ENCODE measurements at regions not wholly inside any gene's neighbourhood (a gene's known extent, or its start where the extent isn't known, plus 50 kb on each side); places are given as distances from the start of the nearest gene placed in this dataset.

GRCh38 chrX:144253356-144253755, 369.5 kb downstream of the UBE2NL start:
- no peaks in the 10 kb centered on the region for H3K4me1 Mint-ChIP-seq (ENCODE audit: low read depth)
- no peak overlapping the region for H3K4me3 Mint-ChIP-seq
- ATAC-seq, result no peak
- no peaks in the 10 kb centered on the region for H3K36me3 Mint-ChIP-seq (ENCODE audit: insufficient read depth)
- no peaks in the 10 kb centered on the region for H3K9me3 Mint-ChIP-seq
- DNase-seq, result no peak
- H3K27me3 Mint-ChIP-seq (ENCODE audit: low read depth), result no peaks in the 10 kb centered on the region

GRCh38 chrX:144259054-144259453, 375.2 kb downstream of the UBE2NL start:
- no peaks in the 10 kb centered on the region for H3K4me1 Mint-ChIP-seq (ENCODE audit: low read depth)
- H3K9me3 Mint-ChIP-seq, result no peaks in the 10 kb centered on the region
- no peak for ATAC-seq
- no peaks in the 10 kb centered on the region for H3K27me3 Mint-ChIP-seq (ENCODE audit: low read depth)
- H3K4me3 Mint-ChIP-seq, result no peak overlapping the region
- no peaks in the 10 kb centered on the region for H3K36me3 Mint-ChIP-seq (ENCODE audit: insufficient read depth)
- no peak for DNase-seq

GRCh38 chrX:144265641-144266040, 381.8 kb downstream of the UBE2NL start:
- ATAC-seq (no peak), DNase-seq (no peak)
- H3K4me3 Mint-ChIP-seq, result no peak overlapping the region
- no peaks in the 10 kb centered on the region for H3K9me3 Mint-ChIP-seq
- H3K27me3 Mint-ChIP-seq (ENCODE audit: low read depth), result no peaks in the 10 kb centered on the region
- H3K36me3 Mint-ChIP-seq (ENCODE audit: insufficient read depth), result no peaks in the 10 kb centered on the region
- no peaks in the 10 kb centered on the region for H3K4me1 Mint-ChIP-seq (ENCODE audit: low read depth)

DNA sequence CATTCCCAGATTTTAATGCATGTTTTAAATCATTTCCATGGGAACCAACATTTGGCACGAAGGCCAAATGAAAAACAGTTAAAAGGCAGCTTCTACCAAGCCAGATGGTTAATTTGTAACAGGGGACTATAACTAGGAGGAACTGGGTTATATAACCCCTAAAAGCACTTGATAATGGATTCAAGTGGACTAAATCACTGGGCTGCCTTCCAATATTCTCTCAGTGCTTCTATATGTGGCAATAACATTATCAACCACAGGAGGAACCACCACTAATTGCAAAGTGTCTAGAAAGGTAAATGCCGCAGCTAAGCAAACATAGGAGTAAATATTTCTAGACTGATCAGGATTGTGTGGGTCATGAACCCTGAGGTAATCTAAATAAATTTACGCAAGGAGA, 391.5 kb downstream of the UBE2NL start:
- no peak for ATAC-seq
- no peaks in the 10 kb centered on the region for H3K27me3 Mint-ChIP-seq (ENCODE audit: low read depth)
- no peak overlapping the region for H3K4me3 Mint-ChIP-seq
- no peak for DNase-seq
- H3K9me3 Mint-ChIP-seq, result peaks cover 12% of the 10 kb centered on the region
- H3K36me3 Mint-ChIP-seq (ENCODE audit: insufficient read depth), result no peaks in the 10 kb centered on the region
- H3K4me1 Mint-ChIP-seq (ENCODE audit: low read depth), result no peaks in the 10 kb centered on the region

- Mint-ChIP-seq H3K9me3 (peaks cover 12% of the 10 kb centered on the region), H3K36me3 (ENCODE audit: insufficient read depth) (no peaks in the 10 kb centered on the region), H3K4me3 (no peak overlapping the region), H3K4me1 (ENCODE audit: low read depth) (no peaks in the 10 kb centered on the region), H3K27me3 (ENCODE audit: low read depth) (no peaks in the 10 kb centered on the region)
- ATAC-seq, result no peak
- no peak for DNase-seq
Observed at GRCh38 chrX:144275843-144276242, 392.0 kb downstream of the UBE2NL start.

- ATAC-seq (no peak), DNase-seq (no peak)
- Mint-ChIP-seq H3K36me3 (ENCODE audit: insufficient read depth) (no peaks in the 10 kb centered on the region), H3K4me3 (no peak overlapping the region), H3K27me3 (ENCODE audit: low read depth) (no peaks in the 10 kb centered on the region), H3K4me1 (ENCODE audit: low read depth) (no peaks in the 10 kb centered on the region), H3K9me3 (peaks cover 17% of the 10 kb centered on the region)
Observed at GRCh38 chrX:144293229-144293628, 409.4 kb downstream of the UBE2NL start.

DNA sequence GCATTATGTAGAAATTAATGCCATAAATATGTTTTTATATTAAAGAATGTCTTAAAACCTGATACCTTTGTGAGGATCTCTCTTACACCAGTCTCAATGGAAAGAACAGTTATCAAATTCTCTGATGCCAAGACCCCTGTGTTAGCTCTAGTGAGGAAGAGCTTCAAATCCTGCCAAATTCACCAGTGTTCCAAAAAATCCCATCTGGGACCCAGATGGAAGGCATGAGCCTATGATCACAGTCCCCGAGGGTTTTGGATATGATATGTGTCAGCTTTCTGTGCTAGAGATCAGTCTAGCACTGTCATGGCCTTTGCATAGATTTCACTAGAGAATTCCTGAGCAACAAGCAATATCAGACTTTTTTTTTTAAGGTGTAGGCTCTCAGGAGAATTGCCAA, 412.1 kb downstream of the UBE2NL start:
- no peaks in the 10 kb centered on the region for H3K4me1 Mint-ChIP-seq (ENCODE audit: low read depth)
- ATAC-seq (no peak), DNase-seq (no peak)
- peaks cover 6% of the 10 kb centered on the region for H3K9me3 Mint-ChIP-seq
- no peaks in the 10 kb centered on the region for H3K36me3 Mint-ChIP-seq (ENCODE audit: insufficient read depth)
- no peak overlapping the region for H3K4me3 Mint-ChIP-seq
- H3K27me3 Mint-ChIP-seq (ENCODE audit: low read depth), result no peaks in the 10 kb centered on the region

DNA sequence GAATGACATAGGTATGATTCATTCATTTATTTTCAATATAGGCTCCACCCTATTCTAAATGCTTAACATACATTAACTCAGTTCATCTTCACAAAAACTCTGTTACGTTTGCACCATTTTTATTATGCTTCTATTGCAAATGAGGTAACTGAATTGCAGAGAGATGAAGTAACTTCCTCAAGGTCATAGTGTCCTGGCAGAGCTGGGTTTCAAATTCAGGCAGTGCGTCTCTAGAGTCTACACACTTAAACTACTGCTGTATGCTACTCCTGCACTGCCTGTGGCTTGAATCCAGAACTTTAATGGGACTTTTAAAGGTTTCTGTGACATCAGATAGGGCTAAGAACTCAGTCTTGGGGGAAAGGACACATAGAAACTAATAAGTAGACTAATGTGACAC, 413.4 kb downstream of the UBE2NL start:
- DNase-seq (no peak), ATAC-seq (no peak)
- Mint-ChIP-seq H3K36me3 (ENCODE audit: insufficient read depth) (no peaks in the 10 kb centered on the region), H3K9me3 (peaks cover 6% of the 10 kb centered on the region), H3K4me3 (no peak overlapping the region), H3K27me3 (ENCODE audit: low read depth) (no peaks in the 10 kb centered on the region), H3K4me1 (ENCODE audit: low read depth) (no peaks in the 10 kb centered on the region)

GRCh38 chrX:144327495-144327894, 443.6 kb downstream of the UBE2NL start:
- H3K4me1 Mint-ChIP-seq (ENCODE audit: low read depth), result no peaks in the 10 kb centered on the region
- no peak overlapping the region for H3K4me3 Mint-ChIP-seq
- no peaks in the 10 kb centered on the region for H3K36me3 Mint-ChIP-seq (ENCODE audit: insufficient read depth)
- H3K27me3 Mint-ChIP-seq (ENCODE audit: low read depth), result no peaks in the 10 kb centered on the region
- no peak for ATAC-seq
- DNase-seq, result no peak
- no peaks in the 10 kb centered on the region for H3K9me3 Mint-ChIP-seq

DNA sequence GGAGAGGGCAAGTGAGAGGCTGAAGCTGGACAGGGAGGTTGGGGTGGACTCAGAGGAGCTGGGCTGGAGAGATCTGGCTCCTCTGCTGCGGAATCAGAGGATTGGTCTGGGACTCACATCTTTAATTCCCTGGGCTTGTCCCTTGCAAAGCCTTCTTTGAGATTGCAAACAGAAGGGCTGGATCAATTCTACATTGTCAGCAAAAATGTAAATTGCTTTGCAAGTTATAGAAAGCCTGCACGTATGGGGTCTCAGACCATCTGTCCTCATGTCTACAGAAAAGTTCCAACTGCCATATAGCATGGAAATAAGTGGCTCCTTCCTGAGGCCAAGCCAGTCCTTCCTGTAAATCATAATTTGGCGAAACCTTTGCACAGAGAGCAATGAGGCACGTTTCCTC, 449.6 kb downstream of the UBE2NL start:
- no peak for ATAC-seq
- Mint-ChIP-seq H3K27me3 (ENCODE audit: low read depth) (no peaks in the 10 kb centered on the region), H3K9me3 (no peaks in the 10 kb centered on the region), H3K4me3 (no peak overlapping the region), H3K4me1 (ENCODE audit: low read depth) (no peaks in the 10 kb centered on the region), H3K36me3 (ENCODE audit: insufficient read depth) (no peaks in the 10 kb centered on the region)
- no peak for DNase-seq

DNA sequence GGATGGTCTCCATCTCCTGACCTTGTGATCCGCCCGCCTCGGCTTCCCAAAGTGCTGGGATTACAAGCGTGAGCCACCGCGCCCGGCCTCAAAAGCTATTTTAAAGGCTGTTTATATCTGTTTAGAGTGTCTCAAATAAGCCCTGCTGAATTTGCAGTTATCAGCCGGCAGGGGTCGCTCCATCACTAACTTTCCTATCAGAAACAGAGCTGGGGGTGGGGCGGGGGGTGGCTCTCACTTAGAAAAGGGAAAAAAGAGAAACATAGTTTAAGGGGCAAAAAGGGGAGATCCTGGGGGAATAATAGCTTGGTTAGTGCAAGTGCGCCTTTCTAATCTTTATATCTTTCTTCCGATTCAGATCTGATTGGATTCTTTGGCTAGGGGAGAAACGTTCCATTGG, 450.7 kb downstream of the UBE2NL start:
- no peaks in the 10 kb centered on the region for H3K9me3 Mint-ChIP-seq
- H3K4me1 Mint-ChIP-seq (ENCODE audit: low read depth), result no peaks in the 10 kb centered on the region
- H3K27me3 Mint-ChIP-seq (ENCODE audit: low read depth), result no peaks in the 10 kb centered on the region
- DNase-seq (no peak), ATAC-seq (no peak)
- H3K4me3 Mint-ChIP-seq, result no peak overlapping the region
- no peaks in the 10 kb centered on the region for H3K36me3 Mint-ChIP-seq (ENCODE audit: insufficient read depth)

DNA sequence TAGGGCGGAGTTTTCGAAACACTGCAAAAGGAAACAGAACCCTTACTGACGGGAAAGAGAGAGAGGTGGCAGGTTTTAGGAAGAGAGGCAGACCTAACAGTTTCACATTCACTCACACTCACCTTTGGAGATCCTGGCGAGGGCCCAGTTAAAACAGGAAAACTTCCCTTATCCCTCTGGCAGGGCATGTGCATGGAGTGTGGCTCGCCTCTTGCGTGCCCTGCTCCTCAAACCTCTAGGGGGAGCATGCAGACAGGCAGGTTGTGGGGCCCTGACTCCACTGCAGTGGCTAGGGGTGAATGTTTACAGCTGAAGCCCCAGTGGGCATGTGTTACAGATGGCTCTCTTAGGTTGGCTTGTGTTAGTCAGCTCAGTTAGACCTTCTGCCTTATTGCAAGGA, 451.5 kb downstream of the UBE2NL start:
- Mint-ChIP-seq H3K4me1 (ENCODE audit: low read depth) (no peaks in the 10 kb centered on the region), H3K9me3 (no peaks in the 10 kb centered on the region), H3K36me3 (ENCODE audit: insufficient read depth) (no peaks in the 10 kb centered on the region), H3K27me3 (ENCODE audit: low read depth) (no peaks in the 10 kb centered on the region), H3K4me3 (no peak overlapping the region)
- no peak for DNase-seq
- no peak for ATAC-seq

DNA sequence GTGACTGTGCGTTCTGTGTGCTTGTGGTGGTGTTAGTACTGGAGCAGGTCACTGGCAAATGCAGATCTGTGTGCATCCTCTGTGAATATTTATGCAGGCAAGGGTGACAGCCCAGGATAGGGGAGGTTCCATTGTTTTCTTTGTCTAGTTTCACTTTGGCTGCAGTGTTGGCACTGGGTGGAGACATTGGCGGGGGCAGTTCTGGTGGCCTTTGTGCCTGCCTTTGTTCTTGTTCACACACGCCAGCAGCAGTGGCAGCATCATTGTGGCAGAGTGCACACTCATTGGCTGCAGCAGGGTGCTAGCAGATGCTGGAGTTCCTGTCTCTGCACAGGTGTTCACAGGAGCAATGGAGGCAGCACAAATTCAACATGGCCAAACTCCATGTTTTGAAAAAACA, 495.3 kb downstream of the UBE2NL start:
- DNase-seq (no peak), ATAC-seq (no peak)
- peaks cover 13% of the 10 kb centered on the region for H3K9me3 Mint-ChIP-seq
- no peaks in the 10 kb centered on the region for H3K4me1 Mint-ChIP-seq (ENCODE audit: low read depth)
- H3K36me3 Mint-ChIP-seq (ENCODE audit: insufficient read depth), result no peaks in the 10 kb centered on the region
- no peaks in the 10 kb centered on the region for H3K27me3 Mint-ChIP-seq (ENCODE audit: low read depth)
- no peak overlapping the region for H3K4me3 Mint-ChIP-seq

DNA sequence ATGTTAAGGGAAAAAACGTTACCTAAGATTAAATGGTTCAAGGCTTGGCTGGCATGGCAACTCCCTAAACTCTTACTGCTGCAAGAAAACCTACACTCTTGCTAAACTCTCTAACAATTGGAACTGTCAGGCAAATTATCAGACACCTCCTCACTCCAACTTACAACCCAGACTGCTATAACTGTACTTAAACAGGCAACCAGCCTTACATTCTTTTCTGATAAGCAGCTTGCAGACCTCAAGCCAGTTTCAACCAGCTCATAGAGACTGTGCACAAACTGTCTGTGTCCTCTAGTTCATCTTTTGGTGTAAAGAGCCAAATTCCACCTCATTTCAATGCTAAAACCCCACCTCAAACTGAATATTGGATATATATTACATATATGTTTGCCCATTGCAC, 504.9 kb downstream of the UBE2NL start:
- Mint-ChIP-seq H3K27me3 (ENCODE audit: low read depth) (no peaks in the 10 kb centered on the region), H3K4me1 (ENCODE audit: low read depth) (no peaks in the 10 kb centered on the region), H3K9me3 (peaks cover 4% of the 10 kb centered on the region), H3K36me3 (ENCODE audit: insufficient read depth) (no peaks in the 10 kb centered on the region), H3K4me3 (no peak overlapping the region)
- no peak for ATAC-seq
- DNase-seq, result no peak

Data from activated T-cell treated with anti-CD3 and anti-CD28 coated beads, Interleukin-2, amount 50 U/mL, for 4 hours (primary cell).